KMS-11 (cell line): ENCODE measurements at regions not wholly inside any gene's neighbourhood (a gene's known extent, or its start where the extent isn't known, plus 50 kb on each side); places are given as distances from the start of the nearest gene placed in this dataset.

Experiments used
- H2AFZ ChIP-seq: fragments of 200-600 bp; sonication (generic); 2 replicates; pipeline ENCODE4 v1.6.1; 2016; ENCODE audit warnings: antibody characterized with exemption, mixed run types, low read depth
- H3K27ac ChIP-seq: fragments of 200-600 bp; sonication (generic); 2 replicates; pipeline ENCODE4 v1.6.1; 2016; ENCODE audit warnings: mild to moderate bottlenecking, mixed run types
- H3K27me3 ChIP-seq: fragments of 200-600 bp; sonication (generic); 2 replicates; pipeline ENCODE4 v1.6.1; 2017; ENCODE audit warnings: mild to moderate bottlenecking, low read depth, mixed run types, moderate library complexity; ENCODE audit not compliant: insufficient read depth
- H3K36me3 ChIP-seq: fragments of 200-600 bp; sonication (generic); 2 replicates; pipeline ENCODE4 v1.6.1; 2017; ENCODE audit warnings: mild to moderate bottlenecking, mixed run types; ENCODE audit not compliant: insufficient read depth
- H3K4me1 ChIP-seq: fragments of 200-600 bp; sonication (generic); 2 replicates; pipeline ENCODE4 v1.6.1; 2016; ENCODE audit warnings: mild to moderate bottlenecking, low read depth, mixed run types; ENCODE audit not compliant: poor library complexity, severe bottlenecking
- H3K4me2 ChIP-seq: fragments of 200-600 bp; sonication (generic); 2 replicates; pipeline ENCODE4 v1.7.0; 2016; ENCODE audit warnings: mild to moderate bottlenecking, mixed run types
- H3K4me3 ChIP-seq: fragments of 200-600 bp; sonication (generic); IDR thresholded peaks from 2 replicates; pipeline ENCODE4 v1.6.1; 2017; ENCODE audit warnings: low read depth, low read length, mixed read lengths; ENCODE audit not compliant: insufficient read depth
- H3K79me2 ChIP-seq: fragments of 200-600 bp; sonication (generic); 2 replicates; pipeline ENCODE4 v1.6.1; 2016; ENCODE audit warnings: low read depth, mixed run types; ENCODE audit not compliant: insufficient read depth
- H3K9ac ChIP-seq: fragments of 200-600 bp; sonication (generic); 2 replicates; pipeline ENCODE4 v1.6.1; 2016; ENCODE audit warnings: mild to moderate bottlenecking, mixed run types
- H4K20me1 ChIP-seq: fragments of 200-600 bp; sonication (generic); 2 replicates; pipeline ENCODE4 v1.6.1; 2016; ENCODE audit warnings: mild to moderate bottlenecking, mixed run types; ENCODE audit not compliant: insufficient read depth
- CTCF ChIP-seq: fragments of 200-600 bp; sonication (generic); conservative IDR thresholded peaks from 2 replicates; pipeline ENCODE4 v1.6.1; 2017; ENCODE audit warnings: low read depth, mild to moderate bottlenecking, antibody characterized with exemption, low read length, moderate library complexity, mixed read lengths

- Histone ChIP-seq H2AFZ (no peak overlapping the region), H3K4me3 (no peak overlapping the region), H3K9ac (no peak overlapping the region), H3K36me3 (no peaks in the 10 kb centered on the region), H3K4me2 (no peak overlapping the region), H3K27me3 (no peaks in the 10 kb centered on the region), H4K20me1 (no peaks in the 10 kb centered on the region), H3K4me1 (no peaks in the 10 kb centered on the region), H3K27ac (no peak overlapping the region), H3K79me2 (no peaks in the 10 kb centered on the region)
- TF ChIP-seq CTCF, result no peak
Observed at GRCh38 chr1:56065729-56066128, 513.6 kb downstream of the PLPP3 start.

GRCh38 chr1:56064705-56065104, 514.7 kb downstream of the PLPP3 start:
- no peaks in the 10 kb centered on the region for H3K27me3 ChIP-seq
- no peaks in the 10 kb centered on the region for H3K79me2 ChIP-seq
- H4K20me1 ChIP-seq, result no peaks in the 10 kb centered on the region
- H3K4me1 ChIP-seq, result no peaks in the 10 kb centered on the region
- no peak overlapping the region for H3K4me3 ChIP-seq
- no peak overlapping the region for H3K27ac ChIP-seq
- no peak overlapping the region for H2AFZ ChIP-seq
- TF ChIP-seq CTCF, result no peak
- no peaks in the 10 kb centered on the region for H3K36me3 ChIP-seq
- H3K4me2 ChIP-seq, result no peak overlapping the region
- no peak overlapping the region for H3K9ac ChIP-seq

DNA sequence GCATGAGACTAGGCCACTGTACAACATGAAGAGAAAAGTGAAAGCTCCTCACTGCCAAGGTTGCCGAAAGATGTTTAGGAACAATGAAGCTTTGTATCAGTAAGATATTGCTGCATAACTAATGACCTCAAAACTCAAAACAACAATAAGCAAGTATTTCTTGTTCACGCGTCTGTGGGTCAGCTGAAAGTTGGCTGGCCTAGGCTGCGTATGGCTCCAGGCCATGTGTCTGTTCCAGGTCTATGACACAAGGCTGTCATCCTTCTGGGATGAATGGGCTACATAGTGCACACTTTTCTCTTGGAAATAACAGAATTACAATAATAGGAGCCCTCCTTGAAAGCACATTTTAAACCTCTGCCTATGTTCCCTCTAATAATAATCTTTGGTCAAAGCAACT, 515.9 kb downstream of the PLPP3 start:
- Histone ChIP-seq H2AFZ (no peak overlapping the region), H3K36me3 (no peaks in the 10 kb centered on the region), H4K20me1 (no peaks in the 10 kb centered on the region), H3K4me1 (no peaks in the 10 kb centered on the region), H3K4me2 (no peak overlapping the region), H3K79me2 (no peaks in the 10 kb centered on the region), H3K27ac (no peak overlapping the region), H3K9ac (no peak overlapping the region), H3K4me3 (no peak overlapping the region), H3K27me3 (no peaks in the 10 kb centered on the region)
- no peak for TF ChIP-seq CTCF

DNA sequence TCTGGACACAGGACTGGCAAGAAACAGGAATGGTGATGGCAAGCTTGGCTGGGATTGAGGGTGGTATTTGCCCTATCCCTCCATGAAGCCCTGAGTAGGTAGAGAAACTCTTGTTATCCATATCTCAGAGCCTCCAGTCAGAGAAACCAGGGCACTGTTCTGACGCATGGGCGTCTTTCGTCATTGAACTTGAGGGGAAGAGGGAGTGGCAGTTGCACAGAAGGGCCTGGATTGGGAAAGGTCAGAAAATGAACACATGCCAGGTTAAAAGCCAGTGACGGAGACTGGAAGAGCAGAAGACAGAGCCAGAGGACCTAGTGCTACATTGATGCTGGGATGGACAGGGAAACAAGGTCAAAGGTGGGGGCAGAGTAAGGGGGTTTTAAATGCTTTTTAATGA, 516.7 kb downstream of the PLPP3 start:
- Histone ChIP-seq H3K4me2 (no peak overlapping the region), H3K9ac (no peak overlapping the region), H3K27ac (no peak overlapping the region), H3K79me2 (no peaks in the 10 kb centered on the region), H3K4me3 (no peak overlapping the region), H3K36me3 (no peaks in the 10 kb centered on the region), H3K4me1 (no peaks in the 10 kb centered on the region), H3K27me3 (no peaks in the 10 kb centered on the region), H2AFZ (no peak overlapping the region), H4K20me1 (no peaks in the 10 kb centered on the region)
- TF ChIP-seq CTCF, result no peak

DNA sequence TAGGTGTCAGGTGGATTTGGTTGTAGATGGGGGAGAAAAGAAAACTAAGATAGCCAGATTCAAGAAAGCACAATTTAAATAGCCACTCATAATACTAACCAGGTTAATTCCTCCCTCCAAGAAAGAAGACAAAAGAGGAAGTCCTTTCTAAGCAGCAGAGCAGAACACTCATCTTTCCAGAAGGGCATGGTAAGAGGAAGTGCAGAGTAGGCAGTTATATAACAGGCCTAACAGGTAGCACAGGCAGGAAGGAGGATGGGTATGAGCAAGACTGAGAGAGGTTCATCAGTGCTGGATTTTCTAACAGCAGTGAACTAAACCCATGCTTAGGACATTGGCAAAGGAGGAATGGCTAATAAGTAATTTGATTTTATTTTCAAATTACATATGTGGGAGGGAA, 517.5 kb downstream of the PLPP3 start:
- no peaks in the 10 kb centered on the region for H3K79me2 ChIP-seq
- no peaks in the 10 kb centered on the region for H3K36me3 ChIP-seq
- H4K20me1 ChIP-seq, result no peaks in the 10 kb centered on the region
- H3K27ac ChIP-seq, result no peak overlapping the region
- H3K27me3 ChIP-seq, result no peaks in the 10 kb centered on the region
- no peak overlapping the region for H2AFZ ChIP-seq
- H3K4me3 ChIP-seq, result no peak overlapping the region
- H3K4me1 ChIP-seq, result no peaks in the 10 kb centered on the region
- H3K9ac ChIP-seq, result no peak overlapping the region
- H3K4me2 ChIP-seq, result no peak overlapping the region
- TF ChIP-seq CTCF, result no peak
